Sigmoid colon (tissue), 6 donors: ENCODE measurements at regions not wholly inside any gene's neighbourhood (a gene's known extent, or its start where the extent isn't known, plus 50 kb on each side); places are given as distances from the start of the nearest gene placed in this dataset.

Experiments
- DNase-seq: peaks from one replicate; pipeline ENCODE4 v3.0.0-alpha.2; 2019
- H3K27ac ChIP-seq, 4 donors: fragments of 200-600 bp; sonication (generic); one replicate each; pipeline ENCODE4 v1.5.1; 2016 to 2019; ENCODE audit warnings: mild to moderate bottlenecking in 1 of 4
- H3K27me3 ChIP-seq, 3 donors: fragments of 200-600 bp; sonication (generic); one replicate each; pipeline ENCODE4 v1.5.1; 2019; ENCODE audit warnings: mild to moderate bottlenecking in 1 of 3
- H3K36me3 ChIP-seq, 4 donors: fragments of 200-600 bp; sonication (generic); one replicate each; pipeline ENCODE4 v1.5.1; 2016 to 2019
- H3K4me1 ChIP-seq, 4 donors: fragments of 200-600 bp; sonication (generic); one replicate each; pipeline ENCODE4 v1.5.1; 2017 to 2019
- H3K4me3 ChIP-seq, 4 donors: fragments of 200-600 bp; sonication (generic); one replicate each; pipeline ENCODE4 v1.5.1; 2017 to 2019; ENCODE audit warnings: mild to moderate bottlenecking in 2 of 4, moderate library complexity in 1 of 4
- H3K9me3 ChIP-seq, 4 donors: fragments of 200-600 bp in 3 of 4; sonication (generic) in 3 of 4; one replicate each; pipeline versions ENCODE4 v1.5.1 to v1.6.1; 2013 to 2019
- CTCF ChIP-seq, 4 experiments: fragments of 450-650 bp in 3 of 4; fragments of 200-600 bp in 1 of 4; IDR thresholded peaks; one replicate each; pipeline ENCODE4 v1.5.1; 2016 to 2019; ENCODE audit warnings: antibody characterized with exemption in 4 of 4, mild to moderate bottlenecking in 3 of 4, moderate library complexity in 2 of 4
- EP300 ChIP-seq, 4 donors: sonication (generic); formaldehyde crosslinking; IDR thresholded peaks; one replicate each; pipeline ENCODE4 v1.6.1; 2017; ENCODE audit warnings: antibody characterized with exemption in 4 of 4
- POLR2A ChIP-seq, 2 donors: fragments of 450-650 bp; IDR thresholded peaks; one replicate each; pipeline ENCODE4 v1.6.1; 2016; ENCODE audit warnings: antibody characterized with exemption in 2 of 2, mild to moderate bottlenecking in 2 of 2, moderate library complexity in 2 of 2
- POLR2AphosphoS5 ChIP-seq, 4 donors: sonication (generic); formaldehyde crosslinking; IDR thresholded peaks; one replicate each; pipeline ENCODE4 v1.6.1; 2017; ENCODE audit warnings: antibody characterized with exemption in 4 of 4
- WGBS, 2 donors: extraction: QIAGEN DNeasy Blood & Tissue Kit; methylation state at CpG; one replicate each; pipeline ENCODE4 v1.1.7; 2013; 5-methylcytosine and 5-hydroxymethylcytosine counted together
- intact Hi-C: fragments of 100-400 bp; cut with DNase I; formaldehyde crosslinking; loops from one replicate; pipeline ENCODE4 v1.15.1; 2023
- donor health status: healthy with polysubstance abuse.
- donor health status: healthy.

- no peaks in the 10 kb centered on the region for H3K36me3 ChIP-seq
- no peaks in the 10 kb centered on the region for H3K9me3 ChIP-seq
- no peaks in the 10 kb centered on the region for H3K27me3 ChIP-seq
- no peak overlapping the region for H3K27ac ChIP-seq
- DNase-seq = no peak
- intact Hi-C loops = no loop called here
- no peaks in the 10 kb centered on the region for H3K4me1 ChIP-seq
- TF ChIP-seq CTCF (IDR thresholded peaks at IDR 0.05) = no peak
- TF ChIP-seq POLR2AphosphoS5 (IDR thresholded peaks at IDR 0.05) = no peak
- TF ChIP-seq POLR2A (IDR thresholded peaks at IDR 0.05) = no peak
- TF ChIP-seq EP300 (IDR thresholded peaks at IDR 0.05) = no peak
- no peak overlapping the region for H3K4me3 ChIP-seq
Observed at GRCh38 chr3:80676866-80677265, 909.1 kb upstream of the ROBO1 start.

- Histone ChIP-seq H3K4me1 (no peaks in the 10 kb centered on the region), H3K9me3 (no peaks in the 10 kb centered on the region), H3K27me3 (no peaks in the 10 kb centered on the region), H3K36me3 (no peaks in the 10 kb centered on the region), H3K27ac (no peak overlapping the region), H3K4me3 (no peak overlapping the region)
- DNase-seq = no peak
- intact Hi-C loops = no loop called here
- TF ChIP-seq EP300 (IDR thresholded peaks at IDR 0.05) = no peak
- no peak for TF ChIP-seq POLR2A (IDR thresholded peaks at IDR 0.05)
- no peak for TF ChIP-seq POLR2AphosphoS5 (IDR thresholded peaks at IDR 0.05)
- no peak for TF ChIP-seq CTCF (IDR thresholded peaks at IDR 0.05)
- WGBS, 2 donors = 74 to 83% methylated on average over 2 of the region's 2 CpGs
Observed at GRCh38 chr3:80676261-80676660, 908.5 kb upstream of the ROBO1 start.

GRCh38 chr3:80675790-80676189, 908.0 kb upstream of the ROBO1 start:
- H3K27ac ChIP-seq = no peak overlapping the region
- intact Hi-C loops = no loop called here
- no peak for TF ChIP-seq POLR2A (IDR thresholded peaks at IDR 0.05)
- no peak for TF ChIP-seq CTCF (IDR thresholded peaks at IDR 0.05)
- TF ChIP-seq POLR2AphosphoS5 (IDR thresholded peaks at IDR 0.05) = no peak
- TF ChIP-seq EP300 (IDR thresholded peaks at IDR 0.05) = no peak
- no peaks in the 10 kb centered on the region for H3K36me3 ChIP-seq
- H3K9me3 ChIP-seq = no peaks in the 10 kb centered on the region
- 79% methylated on average over 4 of the region's 4 CpGs for WGBS, 2 donors
- no peak overlapping the region for H3K4me3 ChIP-seq
- H3K27me3 ChIP-seq = no peaks in the 10 kb centered on the region
- no peak for DNase-seq
- no peaks in the 10 kb centered on the region for H3K4me1 ChIP-seq

GRCh38 chr3:80668600-80669294, 900.9 kb upstream of the ROBO1 start:
- DNase-seq = no peak
- H3K36me3 ChIP-seq = no peaks in the 10 kb centered on the region
- H3K27me3 ChIP-seq = no peaks in the 10 kb centered on the region
- WGBS, 2 donors = 48 to 65% methylated on average over 4 of the region's 4 CpGs
- H3K4me3 ChIP-seq = no peak overlapping the region
- TF ChIP-seq POLR2AphosphoS5 (IDR thresholded peaks at IDR 0.05) = no peak
- TF ChIP-seq POLR2A (IDR thresholded peaks at IDR 0.05) = no peak
- no peak for TF ChIP-seq CTCF (IDR thresholded peaks at IDR 0.05)
- TF ChIP-seq EP300 (IDR thresholded peaks at IDR 0.05) = no peak
- no peak overlapping the region for H3K27ac ChIP-seq
- intact Hi-C loops = no loop called here
- H3K9me3 ChIP-seq = no peaks in the 10 kb centered on the region
- no peaks in the 10 kb centered on the region for H3K4me1 ChIP-seq

- intact Hi-C loops = no loop called here
- H3K9me3 ChIP-seq = no peaks in the 10 kb centered on the region
- TF ChIP-seq POLR2AphosphoS5 (IDR thresholded peaks at IDR 0.05) = no peak
- no peak for TF ChIP-seq POLR2A (IDR thresholded peaks at IDR 0.05)
- TF ChIP-seq EP300 (IDR thresholded peaks at IDR 0.05) = no peak
- no peak for TF ChIP-seq CTCF (IDR thresholded peaks at IDR 0.05)
- no peak for DNase-seq
- H3K4me1 ChIP-seq = no peaks in the 10 kb centered on the region
- no peaks in the 10 kb centered on the region for H3K36me3 ChIP-seq
- no peaks in the 10 kb centered on the region for H3K27me3 ChIP-seq
- H3K27ac ChIP-seq = no peak overlapping the region
- no peak overlapping the region for H3K4me3 ChIP-seq
Observed at GRCh38 chr3:80668100-80668499, 900.3 kb upstream of the ROBO1 start.
